ENCODE measurements at regions not wholly inside any gene's neighbourhood (a gene's known extent, or its start where the extent isn't known, plus 50 kb on each side); places are given as distances from the start of the nearest gene placed in this dataset.

DNA sequence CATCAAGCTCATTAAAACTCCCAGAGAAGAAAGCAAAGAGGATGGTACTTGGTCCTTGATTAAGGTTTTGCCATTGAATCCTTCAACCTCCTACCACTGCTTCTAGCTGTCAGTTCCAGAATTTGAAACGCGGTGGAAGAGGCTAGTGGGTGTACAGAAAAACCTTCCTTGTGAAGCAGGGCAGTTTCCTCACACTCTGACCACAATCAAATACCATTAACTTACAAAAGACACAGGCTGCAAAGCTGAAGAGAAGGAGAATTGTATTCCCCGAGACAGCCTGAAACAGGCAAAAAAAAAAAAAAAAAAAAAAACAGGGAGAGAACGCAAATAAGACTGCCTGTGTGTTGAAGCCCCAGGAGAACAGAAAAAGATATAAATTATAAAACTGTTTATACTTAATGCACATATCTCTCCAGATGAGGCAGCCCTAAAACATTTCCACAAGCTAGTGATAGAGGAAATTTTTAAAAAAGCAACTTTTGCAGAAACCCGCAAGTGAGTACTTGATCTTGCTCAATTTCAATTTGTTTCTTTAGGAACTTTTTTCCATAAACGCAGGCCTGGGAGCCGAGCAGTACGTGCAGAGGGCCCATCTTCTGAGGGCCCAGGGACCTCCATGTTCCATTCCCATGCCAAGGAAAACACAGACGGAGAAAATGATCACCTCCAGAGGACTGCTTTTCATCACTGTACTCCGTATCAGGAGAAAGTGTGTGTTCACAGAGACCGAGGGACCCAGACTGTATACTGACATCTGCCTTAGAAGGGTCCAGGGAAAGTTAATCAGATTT, 218.7 kb upstream of the BLID start:
- H3K27me3 ChIP-seq = no peaks in the 10 kb centered on the region

DNA sequence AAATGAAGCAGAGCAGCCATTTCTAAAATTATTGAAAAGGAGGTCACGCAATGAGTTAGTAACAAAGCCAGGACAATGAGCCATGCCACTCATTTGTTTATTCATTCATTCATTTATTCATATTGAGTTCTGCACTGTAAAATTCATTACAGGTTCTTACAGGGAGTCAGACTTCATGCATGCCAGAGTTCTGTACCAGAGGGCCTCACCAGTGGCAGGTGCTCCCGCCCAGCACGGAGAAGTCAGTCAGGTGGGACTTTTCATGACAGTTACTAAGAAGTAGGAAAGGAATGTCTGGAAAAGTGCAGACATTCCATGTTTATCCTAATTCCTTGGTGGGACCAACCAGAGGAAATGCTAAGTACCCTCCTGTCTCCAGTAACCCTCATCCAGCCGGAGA, 217.5 kb upstream of the BLID start:
- no peak overlapping the region for H3K4me3 ChIP-seq (ENCODE audit: low read depth, low read length)
- no peaks in the 10 kb centered on the region for H3K4me1 ChIP-seq
- H3K27me3 ChIP-seq = no peaks in the 10 kb centered on the region
- TF ChIP-seq, protein P1, sequence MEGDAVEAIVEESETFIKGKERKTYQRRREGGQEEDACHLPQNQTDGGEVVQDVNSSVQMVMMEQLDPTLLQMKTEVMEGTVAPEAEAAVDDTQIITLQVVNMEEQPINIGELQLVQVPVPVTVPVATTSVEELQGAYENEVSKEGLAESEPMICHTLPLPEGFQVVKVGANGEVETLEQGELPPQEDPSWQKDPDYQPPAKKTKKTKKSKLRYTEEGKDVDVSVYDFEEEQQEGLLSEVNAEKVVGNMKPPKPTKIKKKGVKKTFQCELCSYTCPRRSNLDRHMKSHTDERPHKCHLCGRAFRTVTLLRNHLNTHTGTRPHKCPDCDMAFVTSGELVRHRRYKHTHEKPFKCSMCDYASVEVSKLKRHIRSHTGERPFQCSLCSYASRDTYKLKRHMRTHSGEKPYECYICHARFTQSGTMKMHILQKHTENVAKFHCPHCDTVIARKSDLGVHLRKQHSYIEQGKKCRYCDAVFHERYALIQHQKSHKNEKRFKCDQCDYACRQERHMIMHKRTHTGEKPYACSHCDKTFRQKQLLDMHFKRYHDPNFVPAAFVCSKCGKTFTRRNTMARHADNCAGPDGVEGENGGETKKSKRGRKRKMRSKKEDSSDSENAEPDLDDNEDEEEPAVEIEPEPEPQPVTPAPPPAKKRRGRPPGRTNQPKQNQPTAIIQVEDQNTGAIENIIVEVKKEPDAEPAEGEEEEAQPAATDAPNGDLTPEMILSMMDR (IDR thresholded peaks at IDR 0.05; ENCODE audit: low read depth, low read length) = no peak
- no peaks in the 10 kb centered on the region for H3K9me3 ChIP-seq
- DNase-seq = no peak
- no peaks in the 10 kb centered on the region for H3K36me3 ChIP-seq

More for the DNA sequence above, 218.7 kb upstream of the BLID start:
- no peaks in the 10 kb centered on the region for H3K4me1 ChIP-seq
- H3K9me3 ChIP-seq = no peaks in the 10 kb centered on the region
- H3K4me3 ChIP-seq (ENCODE audit: low read depth, low read length) = no peak overlapping the region
- H3K36me3 ChIP-seq = no peaks in the 10 kb centered on the region
- DNase-seq = no peak
- TF ChIP-seq, protein P1 (IDR thresholded peaks at IDR 0.05; ENCODE audit: low read depth, low read length) = no peak

DNA sequence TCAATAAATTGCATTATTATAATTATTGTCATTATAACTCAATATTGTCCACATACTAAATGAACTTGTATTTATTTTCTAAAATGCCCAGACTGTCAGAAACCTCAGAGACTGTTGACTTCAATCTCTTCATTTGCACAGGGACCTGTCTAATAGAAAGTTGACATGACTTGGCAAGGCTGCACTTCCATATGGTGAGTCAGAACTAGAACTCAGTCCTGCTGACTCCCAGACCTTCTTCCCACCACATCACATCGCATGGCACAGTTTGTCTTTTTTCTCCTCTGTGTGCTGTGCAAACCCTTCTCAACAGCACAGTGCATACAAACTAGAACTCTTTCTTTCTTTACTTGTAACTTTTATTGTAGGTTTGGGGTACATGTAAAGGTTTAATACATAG, 215.1 kb upstream of the BLID start:
- Histone ChIP-seq H3K36me3 (no peaks in the 10 kb centered on the region), H3K27me3 (no peaks in the 10 kb centered on the region), H3K4me1 (no peaks in the 10 kb centered on the region), H3K4me3 (ENCODE audit: low read depth, low read length) (no peak overlapping the region), H3K9me3 (no peaks in the 10 kb centered on the region)
- TF ChIP-seq, protein P1 (IDR thresholded peaks at IDR 0.05; ENCODE audit: low read depth, low read length) = no peak
- no peak for DNase-seq

DNA sequence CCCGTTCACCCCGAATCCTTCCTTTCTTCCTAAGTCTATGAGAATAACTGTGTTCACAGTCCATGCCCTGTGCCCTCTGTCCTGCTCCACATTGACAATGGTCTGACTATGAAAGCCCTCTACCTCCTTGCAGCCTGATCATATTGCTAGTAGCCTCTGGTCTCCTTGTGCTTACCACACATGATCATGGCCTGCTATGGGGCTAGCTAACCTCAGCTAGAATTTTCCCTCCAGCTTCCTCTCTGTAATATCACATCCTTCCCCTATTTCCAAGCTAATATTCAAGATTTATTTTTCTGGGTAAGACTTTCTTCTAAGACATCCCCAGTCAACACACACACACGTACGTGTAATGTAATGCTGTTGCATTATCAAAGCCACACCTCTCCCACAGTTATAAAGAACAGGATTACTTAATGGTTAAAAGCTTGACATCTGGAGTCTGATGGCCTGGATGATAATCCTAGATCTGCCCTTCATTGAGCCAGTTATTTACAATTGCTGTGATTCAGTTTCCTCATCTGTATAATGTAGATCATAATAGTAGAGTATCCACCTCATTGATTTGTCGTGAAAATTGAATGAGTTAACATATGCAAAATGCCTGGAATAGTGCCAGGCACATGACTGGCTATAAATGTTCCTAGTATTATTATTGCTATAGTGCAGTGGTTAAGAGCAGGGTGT, 214.4 kb upstream of the BLID start:
- TF ChIP-seq, protein P1 (IDR thresholded peaks at IDR 0.05; ENCODE audit: low read depth, low read length) = no peak
- no peaks in the 10 kb centered on the region for H3K9me3 ChIP-seq
- no peaks in the 10 kb centered on the region for H3K27me3 ChIP-seq
- no peak for DNase-seq
- no peak overlapping the region for H3K4me3 ChIP-seq (ENCODE audit: low read depth, low read length)
- H3K36me3 ChIP-seq = no peaks in the 10 kb centered on the region
- H3K4me1 ChIP-seq = no peaks in the 10 kb centered on the region

DNA sequence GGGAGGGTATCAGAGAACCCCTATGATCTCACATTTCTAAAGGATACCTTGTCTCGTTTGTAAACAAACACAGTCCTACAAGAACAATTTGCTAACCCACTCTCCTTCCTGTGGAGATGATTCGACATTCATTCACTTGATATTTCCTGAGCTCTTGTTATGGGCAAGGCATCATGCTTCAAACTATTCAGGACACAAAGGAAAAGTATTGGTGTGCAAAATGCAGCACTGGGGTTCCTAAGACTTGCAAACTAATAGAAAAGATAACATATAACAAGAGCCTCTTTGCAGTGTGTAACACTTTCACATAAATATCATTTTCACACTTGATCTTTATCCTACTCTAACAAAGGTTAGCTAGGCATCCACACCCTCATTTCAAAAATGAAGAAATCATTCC, 211.5 kb upstream of the BLID start:
- Histone ChIP-seq H3K4me3 (ENCODE audit: low read depth, low read length) (no peak overlapping the region), H3K36me3 (no peaks in the 10 kb centered on the region), H3K27me3 (no peaks in the 10 kb centered on the region), H3K9me3 (no peaks in the 10 kb centered on the region), H3K4me1 (no peaks in the 10 kb centered on the region)
- no peak for DNase-seq
- TF ChIP-seq, protein P1 (IDR thresholded peaks at IDR 0.05; ENCODE audit: low read depth, low read length) = no peak
